K562 (cell line): ENCODE measurements at regions not wholly inside any gene's neighbourhood (a gene's known extent, or its start where the extent isn't known, plus 50 kb on each side); places are given as distances from the start of the nearest gene placed in this dataset.

Experiments
- ATAC-seq: fragments of 200-7000 bp; cut with Tn5 transposase; 3 replicates; pipeline ENCODE4 v1.9.1; 2020; ENCODE audit warnings: moderate library complexity
- BruUV-seq: library from RNA; stranded (reverse); fragments of 400-500 nt; replicated peaks from 2 replicates; lab custom pipeline; 2021; lab: Mats Ljungman, UMichigan
- CTCF ChIA-PET: fragments of 300-600 bp; formaldehyde crosslinking; extraction: SDS; loops from one replicate; lab custom pipeline; 2021; ENCODE audit warnings: low intra/inter-chr PET ratio; lab: Yijun Ruan, JAX
- POLR2A ChIA-PET: fragments of 300-600, 350-650 bp; sonication (Branson Sonifier 250); formaldehyde crosslinking; extraction: SDS; loops from one replicate; lab custom pipeline; 2021; ENCODE audit warnings: antibody characterized with exemption, inconsistent platforms; lab: Yijun Ruan, JAX
- DNase-seq, 4 experiments: peaks; one replicate each; pipeline versions ENCODE4 v3.0.0 to v3.0.0-alpha.2; 2011 to 2018; ENCODE audit warnings: low spot score in 3 of 4, mixed read lengths in 3 of 4; ENCODE audit errors: extremely low read depth in 1 of 4
- FAIRE-seq: peaks from 2 replicates; lab custom pipeline; 2011; peaks lifted over from hg19 to GRCh38; lab: Jason Lieb, UNC
- H2AFZ ChIP-seq: 2 replicates; pipeline ENCODE4 v1.6.0; 2011; ENCODE audit warnings: low read depth, low read length, control low read depth, inconsistent platforms
- H3K27ac ChIP-seq: fragments of 200-600 bp; 3 replicates; pipeline ENCODE4 v1.8.0; 2011; ENCODE audit warnings: low read depth, mild to moderate bottlenecking, control low read depth, inconsistent platforms, low read length, moderate library complexity, mixed read lengths; ENCODE audit errors: extremely low read depth
- H3K27me3 ChIP-seq, 2 experiments: fragments of 300-600 bp in 1 of 2; 2 replicates in 1 of 2; 3 replicates in 1 of 2; pipeline versions ENCODE4 v1.6.0 to v1.8.0; 2011; ENCODE audit warnings: inconsistent platforms in 2 of 2, low read length in 2 of 2, mild to moderate bottlenecking in 1 of 2, mixed read lengths in 1 of 2, moderate library complexity in 1 of 2; ENCODE audit not compliant: control insufficient read depth in 2 of 2, insufficient read depth in 2 of 2
- H3K36me3 ChIP-seq: fragments of 300-600 bp; 3 replicates; pipeline ENCODE4 v1.8.0; 2011; ENCODE audit warnings: mild to moderate bottlenecking, low read length, inconsistent platforms; ENCODE audit not compliant: control insufficient read depth, insufficient read depth
- H3K4me1 ChIP-seq, 2 experiments: fragments of 200-600 bp in 1 of 2; replicated peaks in 1 of 2; 2 replicates in 1 of 2; 3 replicates in 1 of 2; pipeline versions ENCODE4 v1.5.1 to v1.8.0; 2011; ENCODE audit warnings: inconsistent platforms in 2 of 2, low read length in 2 of 2, mild to moderate bottlenecking in 1 of 2, mixed read lengths in 1 of 2, moderate library complexity in 1 of 2; ENCODE audit not compliant: control insufficient read depth in 2 of 2, insufficient read depth in 2 of 2
- H3K4me2 ChIP-seq: 2 replicates; pipeline ENCODE4 v1.6.1; 2011; ENCODE audit warnings: low read length, control low read depth, inconsistent platforms, mixed read lengths; ENCODE audit not compliant: insufficient read depth
- H3K4me3 ChIP-seq: fragments of 200-600 bp; sonication (generic), shearing (Covaris generic); 2 replicates; pipeline ENCODE4 v1.5.1; 2016; ENCODE audit warnings: control low read depth, inconsistent platforms
- H3K79me2 ChIP-seq: fragments of 200-600 bp; 3 replicates; pipeline ENCODE4 v1.8.0; 2011; ENCODE audit warnings: low read length, inconsistent platforms; ENCODE audit not compliant: control insufficient read depth, insufficient read depth
- H3K9ac ChIP-seq, 2 experiments: 2 replicates each; pipeline versions ENCODE4 v1.6.0 to v1.6.1; 2011; ENCODE audit warnings: low read depth in 2 of 2, low read length in 2 of 2, control low read depth in 1 of 2, inconsistent platforms in 1 of 2, mild to moderate bottlenecking in 1 of 2, mixed read lengths in 1 of 2; ENCODE audit not compliant: insufficient read depth in 1 of 2
- H3K9me1 ChIP-seq: one replicate; pipeline ENCODE4 v1.6.0; 2011; ENCODE audit warnings: inconsistent platforms, mild to moderate bottlenecking, low read length, moderate library complexity; ENCODE audit not compliant: control insufficient read depth, insufficient read depth
- H3K9me3 ChIP-seq: replicated peaks from 2 replicates; pipeline ENCODE4 v1.5.1; 2011; ENCODE audit warnings: low read depth, low read length, inconsistent platforms; ENCODE audit not compliant: control insufficient read depth, insufficient read depth
- H4K20me1 ChIP-seq: replicated peaks from 2 replicates; pipeline ENCODE4 v1.6.1; 2011; ENCODE audit warnings: low read length, inconsistent platforms, mixed read lengths; ENCODE audit not compliant: control insufficient read depth, insufficient read depth
- GABPB2 ChIP-seq: fragments of 250-450 bp; sonication (Bioruptor Pico); conservative IDR thresholded peaks from 2 replicates; pipeline ENCODE4 v1.5.1; 2021; ENCODE audit warnings: mild to moderate bottlenecking
- JUND ChIP-seq, 2 experiments: IDR thresholded peaks; 2 replicates in 1 of 2; 3 replicates in 1 of 2; pipeline ENCODE4 v1.6.1; 2011; ENCODE audit warnings: borderline replicate concordance in 2 of 2, low read depth in 2 of 2, low read length in 2 of 2, improper control_type of control experiment in 1 of 2, missing biosample characterization in 1 of 2, missing genetic modification characterization in 1 of 2, missing genetic modification reagents in 1 of 2
- KLF6 ChIP-seq: fragments of 250-450 bp; sonication (Bioruptor Pico); IDR thresholded peaks from 2 replicates; pipeline ENCODE4 v1.4.0; 2020; ENCODE audit warnings: mild to moderate bottlenecking, moderate library complexity, borderline replicate concordance
- ZNF24 ChIP-seq: fragments of 450-650 bp; IDR thresholded peaks from 2 replicates; pipeline ENCODE4 v1.6.1; 2016
- ZNF41 ChIP-seq: fragments of 250-450 bp; sonication (Bioruptor Pico); conservative IDR thresholded peaks from 2 replicates; pipeline ENCODE4 v1.4.0; 2020; ENCODE audit warnings: mild to moderate bottlenecking
- WGBS: fragments of 100-300 bp; shearing (Covaris generic); methylation state at CpG from one replicate; pipeline ENCODE4 v1.1.6; 2016; ENCODE audit warnings: low coverage, mixed read lengths; ENCODE audit not compliant: insufficient coverage; ENCODE audit errors: missing lambda C conversion rate; 5-methylcytosine and 5-hydroxymethylcytosine counted together
- in situ Hi-C: fragments of 300-500 bp; cut with MboI; formaldehyde crosslinking; loops from 4 replicates; pipeline ENCODE4 v1.15.0; 2018; ENCODE audit warnings: inconsistent platforms, mixed read lengths
- intact Hi-C: fragments of 100-400 bp; cut with micrococcal nuclease; formaldehyde crosslinking; loops from 2 replicates; pipeline ENCODE4 v1.14.2; 2022
- TF ChIP-seq, protein P1 (sequence below): fragments of 450-650 bp; IDR thresholded peaks from 2 replicates; pipeline ENCODE4 v1.6.1; 2016; ENCODE audit warnings: mild to moderate bottlenecking, moderate library complexity

- Histone ChIP-seq H3K36me3 (no peaks in the 10 kb centered on the region), H3K27me3 (peaks cover 2 to 44% of the 10 kb centered on the region in 2 experiments), H3K9ac (no peak overlapping the region), H3K27ac (no peak overlapping the region), H2AFZ (no peak overlapping the region), H3K9me1 (no peaks in the 10 kb centered on the region), H3K4me3 (no peak overlapping the region)
- BruUV-seq = no TSS peak
- POLR2A ChIA-PET = interaction anchor here (0.6 to 0.8 kb wide), 2 partner anchors 13 to 516 kb away, joined by 3 read pairs; no protein-coding TSS in a partner anchor
- FAIRE-seq = no peak
- intact Hi-C loops = no loop called here
- CTCF ChIA-PET = no interaction called here
- WGBS = 1% methylated on average over 8 of the region's 11 CpGs
- no peak for ATAC-seq
- TF ChIP-seq ZNF24 (no peak), JUND (IDR thresholded peaks at IDR 0.05; ENCODE audit: borderline replicate concordance, low read depth, low read length) (no peak), JUND (tag; IDR thresholded peaks at IDR 0.05; ENCODE audit: borderline replicate concordance, low read depth, low read length) (no peak), ZNF41 (no peak), KLF6 (CRISPR knock-in tag) (no peak), GABPB2 (no peak)
- TF ChIP-seq, protein P1, sequence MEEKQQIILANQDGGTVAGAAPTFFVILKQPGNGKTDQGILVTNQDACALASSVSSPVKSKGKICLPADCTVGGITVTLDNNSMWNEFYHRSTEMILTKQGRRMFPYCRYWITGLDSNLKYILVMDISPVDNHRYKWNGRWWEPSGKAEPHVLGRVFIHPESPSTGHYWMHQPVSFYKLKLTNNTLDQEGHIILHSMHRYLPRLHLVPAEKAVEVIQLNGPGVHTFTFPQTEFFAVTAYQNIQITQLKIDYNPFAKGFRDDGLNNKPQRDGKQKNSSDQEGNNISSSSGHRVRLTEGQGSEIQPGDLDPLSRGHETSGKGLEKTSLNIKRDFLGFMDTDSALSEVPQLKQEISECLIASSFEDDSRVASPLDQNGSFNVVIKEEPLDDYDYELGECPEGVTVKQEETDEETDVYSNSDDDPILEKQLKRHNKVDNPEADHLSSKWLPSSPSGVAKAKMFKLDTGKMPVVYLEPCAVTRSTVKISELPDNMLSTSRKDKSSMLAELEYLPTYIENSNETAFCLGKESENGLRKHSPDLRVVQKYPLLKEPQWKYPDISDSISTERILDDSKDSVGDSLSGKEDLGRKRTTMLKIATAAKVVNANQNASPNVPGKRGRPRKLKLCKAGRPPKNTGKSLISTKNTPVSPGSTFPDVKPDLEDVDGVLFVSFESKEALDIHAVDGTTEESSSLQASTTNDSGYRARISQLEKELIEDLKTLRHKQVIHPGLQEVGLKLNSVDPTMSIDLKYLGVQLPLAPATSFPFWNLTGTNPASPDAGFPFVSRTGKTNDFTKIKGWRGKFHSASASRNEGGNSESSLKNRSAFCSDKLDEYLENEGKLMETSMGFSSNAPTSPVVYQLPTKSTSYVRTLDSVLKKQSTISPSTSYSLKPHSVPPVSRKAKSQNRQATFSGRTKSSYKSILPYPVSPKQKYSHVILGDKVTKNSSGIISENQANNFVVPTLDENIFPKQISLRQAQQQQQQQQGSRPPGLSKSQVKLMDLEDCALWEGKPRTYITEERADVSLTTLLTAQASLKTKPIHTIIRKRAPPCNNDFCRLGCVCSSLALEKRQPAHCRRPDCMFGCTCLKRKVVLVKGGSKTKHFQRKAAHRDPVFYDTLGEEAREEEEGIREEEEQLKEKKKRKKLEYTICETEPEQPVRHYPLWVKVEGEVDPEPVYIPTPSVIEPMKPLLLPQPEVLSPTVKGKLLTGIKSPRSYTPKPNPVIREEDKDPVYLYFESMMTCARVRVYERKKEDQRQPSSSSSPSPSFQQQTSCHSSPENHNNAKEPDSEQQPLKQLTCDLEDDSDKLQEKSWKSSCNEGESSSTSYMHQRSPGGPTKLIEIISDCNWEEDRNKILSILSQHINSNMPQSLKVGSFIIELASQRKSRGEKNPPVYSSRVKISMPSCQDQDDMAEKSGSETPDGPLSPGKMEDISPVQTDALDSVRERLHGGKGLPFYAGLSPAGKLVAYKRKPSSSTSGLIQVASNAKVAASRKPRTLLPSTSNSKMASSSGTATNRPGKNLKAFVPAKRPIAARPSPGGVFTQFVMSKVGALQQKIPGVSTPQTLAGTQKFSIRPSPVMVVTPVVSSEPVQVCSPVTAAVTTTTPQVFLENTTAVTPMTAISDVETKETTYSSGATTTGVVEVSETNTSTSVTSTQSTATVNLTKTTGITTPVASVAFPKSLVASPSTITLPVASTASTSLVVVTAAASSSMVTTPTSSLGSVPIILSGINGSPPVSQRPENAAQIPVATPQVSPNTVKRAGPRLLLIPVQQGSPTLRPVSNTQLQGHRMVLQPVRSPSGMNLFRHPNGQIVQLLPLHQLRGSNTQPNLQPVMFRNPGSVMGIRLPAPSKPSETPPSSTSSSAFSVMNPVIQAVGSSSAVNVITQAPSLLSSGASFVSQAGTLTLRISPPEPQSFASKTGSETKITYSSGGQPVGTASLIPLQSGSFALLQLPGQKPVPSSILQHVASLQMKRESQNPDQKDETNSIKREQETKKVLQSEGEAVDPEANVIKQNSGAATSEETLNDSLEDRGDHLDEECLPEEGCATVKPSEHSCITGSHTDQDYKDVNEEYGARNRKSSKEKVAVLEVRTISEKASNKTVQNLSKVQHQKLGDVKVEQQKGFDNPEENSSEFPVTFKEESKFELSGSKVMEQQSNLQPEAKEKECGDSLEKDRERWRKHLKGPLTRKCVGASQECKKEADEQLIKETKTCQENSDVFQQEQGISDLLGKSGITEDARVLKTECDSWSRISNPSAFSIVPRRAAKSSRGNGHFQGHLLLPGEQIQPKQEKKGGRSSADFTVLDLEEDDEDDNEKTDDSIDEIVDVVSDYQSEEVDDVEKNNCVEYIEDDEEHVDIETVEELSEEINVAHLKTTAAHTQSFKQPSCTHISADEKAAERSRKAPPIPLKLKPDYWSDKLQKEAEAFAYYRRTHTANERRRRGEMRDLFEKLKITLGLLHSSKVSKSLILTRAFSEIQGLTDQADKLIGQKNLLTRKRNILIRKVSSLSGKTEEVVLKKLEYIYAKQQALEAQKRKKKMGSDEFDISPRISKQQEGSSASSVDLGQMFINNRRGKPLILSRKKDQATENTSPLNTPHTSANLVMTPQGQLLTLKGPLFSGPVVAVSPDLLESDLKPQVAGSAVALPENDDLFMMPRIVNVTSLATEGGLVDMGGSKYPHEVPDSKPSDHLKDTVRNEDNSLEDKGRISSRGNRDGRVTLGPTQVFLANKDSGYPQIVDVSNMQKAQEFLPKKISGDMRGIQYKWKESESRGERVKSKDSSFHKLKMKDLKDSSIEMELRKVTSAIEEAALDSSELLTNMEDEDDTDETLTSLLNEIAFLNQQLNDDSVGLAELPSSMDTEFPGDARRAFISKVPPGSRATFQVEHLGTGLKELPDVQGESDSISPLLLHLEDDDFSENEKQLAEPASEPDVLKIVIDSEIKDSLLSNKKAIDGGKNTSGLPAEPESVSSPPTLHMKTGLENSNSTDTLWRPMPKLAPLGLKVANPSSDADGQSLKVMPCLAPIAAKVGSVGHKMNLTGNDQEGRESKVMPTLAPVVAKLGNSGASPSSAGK = no peak
- TF ChIP-seq, all 486 proteins: peak for 0
- Histone ChIP-seq H4K20me1 (no peaks in the 10 kb centered on the region), H3K79me2 (no peaks in the 10 kb centered on the region), H3K9me3 (no peaks in the 10 kb centered on the region), H3K4me1 (no peaks in the 10 kb centered on the region), H3K4me2 (no peak overlapping the region)
- in situ Hi-C loops = no loop called here
- no peak for DNase-seq
Measured at GRCh38 chr14:101400830-101401229, 160.5 kb upstream of the DIO3 start.
